K562 (cell line): ENCODE measurements at regions not wholly inside any gene's neighbourhood (a gene's known extent, or its start where the extent isn't known, plus 50 kb on each side); places are given as distances from the start of the nearest gene placed in this dataset.
"Not testable (repeated sequence)": the region's sequence is repeated elsewhere in the genome, so short reads cannot be mapped to it uniquely, and the experiment has no call there.

Source experiments
- ATAC-seq: fragments of 200-7000 bp; cut with Tn5 transposase; 3 replicates; pipeline ENCODE4 v1.9.1; 2020; ENCODE audit warnings: moderate library complexity
- BruUV-seq: library from RNA; stranded (reverse); fragments of 400-500 nt; replicated peaks from 2 replicates; lab custom pipeline; 2021; lab: Mats Ljungman, UMichigan
- CTCF ChIA-PET: fragments of 300-600 bp; formaldehyde crosslinking; extraction: SDS; loops from one replicate; lab custom pipeline; 2021; ENCODE audit warnings: low intra/inter-chr PET ratio; lab: Yijun Ruan, JAX
- POLR2A ChIA-PET: fragments of 300-600, 350-650 bp; sonication (Branson Sonifier 250); formaldehyde crosslinking; extraction: SDS; loops from one replicate; lab custom pipeline; 2021; ENCODE audit warnings: antibody characterized with exemption, inconsistent platforms; lab: Yijun Ruan, JAX
- DNase-seq, 4 experiments: peaks; one replicate each; pipeline versions ENCODE4 v3.0.0 to v3.0.0-alpha.2; 2011 to 2018; ENCODE audit warnings: low spot score in 3 of 4, mixed read lengths in 3 of 4; ENCODE audit errors: extremely low read depth in 1 of 4
- FAIRE-seq: peaks from 2 replicates; lab custom pipeline; 2011; peaks lifted over from hg19 to GRCh38; lab: Jason Lieb, UNC
- H2AFZ ChIP-seq: 2 replicates; pipeline ENCODE4 v1.6.0; 2011; ENCODE audit warnings: low read depth, low read length, control low read depth, inconsistent platforms
- H3K27ac ChIP-seq: fragments of 200-600 bp; 3 replicates; pipeline ENCODE4 v1.8.0; 2011; ENCODE audit warnings: low read depth, mild to moderate bottlenecking, control low read depth, inconsistent platforms, low read length, moderate library complexity, mixed read lengths; ENCODE audit errors: extremely low read depth
- H3K27me3 ChIP-seq, 2 experiments: fragments of 300-600 bp in 1 of 2; 2 replicates in 1 of 2; 3 replicates in 1 of 2; pipeline versions ENCODE4 v1.6.0 to v1.8.0; 2011; ENCODE audit warnings: inconsistent platforms in 2 of 2, low read length in 2 of 2, mild to moderate bottlenecking in 1 of 2, mixed read lengths in 1 of 2, moderate library complexity in 1 of 2; ENCODE audit not compliant: control insufficient read depth in 2 of 2, insufficient read depth in 2 of 2
- H3K36me3 ChIP-seq: fragments of 300-600 bp; 3 replicates; pipeline ENCODE4 v1.8.0; 2011; ENCODE audit warnings: mild to moderate bottlenecking, low read length, inconsistent platforms; ENCODE audit not compliant: control insufficient read depth, insufficient read depth
- H3K4me1 ChIP-seq, 2 experiments: fragments of 200-600 bp in 1 of 2; replicated peaks in 1 of 2; 2 replicates in 1 of 2; 3 replicates in 1 of 2; pipeline versions ENCODE4 v1.5.1 to v1.8.0; 2011; ENCODE audit warnings: inconsistent platforms in 2 of 2, low read length in 2 of 2, mild to moderate bottlenecking in 1 of 2, mixed read lengths in 1 of 2, moderate library complexity in 1 of 2; ENCODE audit not compliant: control insufficient read depth in 2 of 2, insufficient read depth in 2 of 2
- H3K4me2 ChIP-seq: 2 replicates; pipeline ENCODE4 v1.6.1; 2011; ENCODE audit warnings: low read length, control low read depth, inconsistent platforms, mixed read lengths; ENCODE audit not compliant: insufficient read depth
- H3K4me3 ChIP-seq: fragments of 200-600 bp; sonication (generic), shearing (Covaris generic); 2 replicates; pipeline ENCODE4 v1.5.1; 2016; ENCODE audit warnings: control low read depth, inconsistent platforms
- H3K79me2 ChIP-seq: fragments of 200-600 bp; 3 replicates; pipeline ENCODE4 v1.8.0; 2011; ENCODE audit warnings: low read length, inconsistent platforms; ENCODE audit not compliant: control insufficient read depth, insufficient read depth
- H3K9ac ChIP-seq, 2 experiments: 2 replicates each; pipeline versions ENCODE4 v1.6.0 to v1.6.1; 2011; ENCODE audit warnings: low read depth in 2 of 2, low read length in 2 of 2, control low read depth in 1 of 2, inconsistent platforms in 1 of 2, mild to moderate bottlenecking in 1 of 2, mixed read lengths in 1 of 2; ENCODE audit not compliant: insufficient read depth in 1 of 2
- H3K9me1 ChIP-seq: one replicate; pipeline ENCODE4 v1.6.0; 2011; ENCODE audit warnings: inconsistent platforms, mild to moderate bottlenecking, low read length, moderate library complexity; ENCODE audit not compliant: control insufficient read depth, insufficient read depth
- H3K9me3 ChIP-seq: replicated peaks from 2 replicates; pipeline ENCODE4 v1.5.1; 2011; ENCODE audit warnings: low read depth, low read length, inconsistent platforms; ENCODE audit not compliant: control insufficient read depth, insufficient read depth
- H4K20me1 ChIP-seq: replicated peaks from 2 replicates; pipeline ENCODE4 v1.6.1; 2011; ENCODE audit warnings: low read length, inconsistent platforms, mixed read lengths; ENCODE audit not compliant: control insufficient read depth, insufficient read depth
- BRF1 ChIP-seq: IDR thresholded peaks from 3 replicates; pipeline ENCODE4 v1.6.1; 2011; ENCODE audit warnings: borderline replicate concordance, mild to moderate bottlenecking; ENCODE audit not compliant: insufficient read length; ENCODE audit errors: extremely low read depth
- CBX8 ChIP-seq: fragments of 200-600 bp; sonication (generic); IDR thresholded peaks from 2 replicates; pipeline ENCODE4 v1.6.1; 2012; ENCODE audit warnings: borderline replicate concordance, mixed run types, low read depth, mild to moderate bottlenecking, moderate library complexity, mixed read lengths, low read length, control low read depth, inconsistent platforms; ENCODE audit not compliant: poor library complexity, severe bottlenecking; ENCODE audit errors: extremely low read depth
- NR4A1 ChIP-seq, 2 experiments: fragments of 250-450 bp in 1 of 2; fragments of 450-650 bp in 1 of 2; sonication (Bioruptor Pico) in 1 of 2; IDR thresholded peaks; 2 replicates each; pipeline versions ENCODE4 v1.4.0 to v1.6.1; 2016 to 2020; ENCODE audit warnings: mild to moderate bottlenecking in 2 of 2, missing compliant biosample characterization in 1 of 2, missing genetic modification characterization in 1 of 2, moderate library complexity in 1 of 2
- ZBTB11 ChIP-seq, 3 experiments: fragments of 200-800 bp in 1 of 3; fragments of 250-450 bp in 1 of 3; fragments of 450-650 bp in 1 of 3; sonication (Bioruptor Pico) in 1 of 3; sonication (Bioruptor generic) in 1 of 3; formaldehyde crosslinking in 1 of 3; IDR thresholded peaks; 2 replicates each; pipeline versions ENCODE4 v1.6.1 to v1.8.0; 2016 to 2022; ENCODE audit warnings: mild to moderate bottlenecking in 2 of 3, missing genetic modification characterization in 2 of 3, missing compliant biosample characterization in 1 of 3, moderate library complexity in 1 of 3
- ZNF316 ChIP-seq: fragments of 450-650 bp; IDR thresholded peaks from 2 replicates; pipeline ENCODE4 v1.6.1; 2016
- WGBS: fragments of 100-300 bp; shearing (Covaris generic); methylation state at CpG from one replicate; pipeline ENCODE4 v1.1.6; 2016; ENCODE audit warnings: low coverage, mixed read lengths; ENCODE audit not compliant: insufficient coverage; ENCODE audit errors: missing lambda C conversion rate; 5-methylcytosine and 5-hydroxymethylcytosine counted together
- in situ Hi-C: fragments of 300-500 bp; cut with MboI; formaldehyde crosslinking; loops from 4 replicates; pipeline ENCODE4 v1.15.0; 2018; ENCODE audit warnings: inconsistent platforms, mixed read lengths
- intact Hi-C: fragments of 100-400 bp; cut with micrococcal nuclease; formaldehyde crosslinking; loops from 2 replicates; pipeline ENCODE4 v1.14.2; 2022

DNA sequence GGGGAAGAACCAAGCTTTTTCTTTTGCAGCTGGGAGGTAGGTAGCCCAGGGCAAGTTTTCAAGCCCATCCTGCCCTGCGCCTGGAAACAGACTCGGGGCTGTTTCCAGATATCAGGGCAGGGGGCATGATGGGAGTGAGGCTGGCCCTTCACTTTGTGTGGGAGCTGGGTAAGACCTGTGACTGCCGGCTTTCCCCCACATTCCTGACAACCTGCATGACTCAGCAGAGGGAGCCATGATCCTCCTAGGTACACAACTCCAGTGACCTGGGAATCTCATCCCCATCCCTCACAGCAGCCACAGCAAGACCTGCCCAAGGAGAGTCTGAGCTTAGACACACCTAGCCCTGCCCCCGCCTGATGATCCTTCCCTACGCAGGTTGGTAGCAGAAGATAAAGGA lies 280.8 kb downstream of the SOX4 start (continued):
- TF ChIP-seq ZBTB11 (CRISPR knock-in tag; IDR thresholded peaks at IDR 0.05) = no peak
- TF ChIP-seq BRF1 = no peak
- TF ChIP-seq NR4A1 (CRISPR knock-in tag; IDR thresholded peaks at IDR 0.05) = no peak
- no peak for TF ChIP-seq NR4A1 (tag; IDR thresholded peaks at IDR 0.05)

GRCh38 chr6:21877037-21877436 lies 283.5 kb downstream of the SOX4 start:
- H4K20me1 ChIP-seq, H3K27ac ChIP-seq, DNase-seq, ATAC-seq, H3K36me3 ChIP-seq, CTCF ChIA-PET, H3K9me1 ChIP-seq, FAIRE-seq, intact Hi-C loops, H3K9me3 ChIP-seq, H3K9ac ChIP-seq, POLR2A ChIA-PET, BruUV-seq, H3K4me2 ChIP-seq, H2AFZ ChIP-seq, in situ Hi-C loops, H3K4me3 ChIP-seq, H3K79me2 ChIP-seq, H3K4me1 ChIP-seq: not testable (repeated sequence)
- peaks cover 5 to 14% of the 10 kb centered on the region in 2 experiments; a peak in 3 of 5 replicates for H3K27me3 ChIP-seq
- TF ChIP-seq CBX8 (peak; percentile 49), ZNF316 (peak; percentile 27; the same call in 1 of the 2 replicates)
- WGBS = 0% methylated on average over 4 of the region's 4 CpGs

GRCh38 chr6:21880249-21880648 lies 286.7 kb downstream of the SOX4 start:
- H3K79me2 ChIP-seq, POLR2A ChIA-PET, FAIRE-seq, DNase-seq, H4K20me1 ChIP-seq, H3K4me2 ChIP-seq, intact Hi-C loops, H3K36me3 ChIP-seq, H3K4me1 ChIP-seq, H2AFZ ChIP-seq, H3K27me3 ChIP-seq, in situ Hi-C loops, CTCF ChIA-PET, BruUV-seq, ATAC-seq, H3K9me3 ChIP-seq, H3K9ac ChIP-seq, H3K9me1 ChIP-seq, H3K27ac ChIP-seq, H3K4me3 ChIP-seq: not testable (repeated sequence)
- WGBS = 0% methylated on average over 2 of the region's 2 CpGs
